HCT116 (cell line): ENCODE measurements at regions not wholly inside any gene's neighbourhood (a gene's known extent, or its start where the extent isn't known, plus 50 kb on each side); places are given as distances from the start of the nearest gene placed in this dataset.

Experiments used
- ATF3 ChIP-seq: IDR thresholded peaks from 2 replicates; pipeline ENCODE4 v1.6.1; 2012
- CEBPB ChIP-seq: IDR thresholded peaks from 2 replicates; pipeline ENCODE4 v1.6.1; 2012; ENCODE audit warnings: low read depth
- CTCF ChIP-seq, 3 experiments: fragments of 200-600 bp in 1 of 3; sonication (generic) in 1 of 3; IDR thresholded peaks in 2 of 3; conservative IDR thresholded peaks in 1 of 3; 2 replicates each; pipeline ENCODE4 v1.5.1; 2012 to 2017; ENCODE audit warnings: low read depth in 2 of 3, low read length in 2 of 3, antibody characterized with exemption in 1 of 3, borderline replicate concordance in 1 of 3, control low read depth in 1 of 3, mild to moderate bottlenecking in 1 of 3, mixed read lengths in 1 of 3, mixed run types in 1 of 3, moderate library complexity in 1 of 3; ENCODE audit not compliant: insufficient read depth in 1 of 3
- POLR2A ChIP-seq: IDR thresholded peaks from 2 replicates; pipeline ENCODE4 v1.7.0; 2011; ENCODE audit warnings: borderline replicate concordance; ENCODE audit not compliant: insufficient read depth, insufficient read length; ENCODE audit errors: extremely low read depth
- POLR2AphosphoS5 ChIP-seq: IDR thresholded peaks from 2 replicates; pipeline ENCODE4 v1.6.1; 2011; ENCODE audit warnings: mild to moderate bottlenecking, low read depth, low read length, moderate library complexity
- REST ChIP-seq: IDR thresholded peaks from 2 replicates; pipeline ENCODE4 v1.6.1; 2012; ENCODE audit warnings: low read depth
- SP1 ChIP-seq: IDR thresholded peaks from 2 replicates; pipeline ENCODE4 v1.6.1; 2012; ENCODE audit warnings: low read depth
- YY1 ChIP-seq: IDR thresholded peaks from 2 replicates; pipeline ENCODE4 v1.6.1; 2011; ENCODE audit warnings: low read length, low read depth, moderate library complexity, mild to moderate bottlenecking; ENCODE audit not compliant: insufficient replicate concordance; ENCODE audit errors: extremely low read depth
- ZNF274 ChIP-seq: fragments of 200-500 bp; sonication (Bioruptor generic); IDR thresholded peaks from 2 replicates; pipeline ENCODE4 v1.6.1; 2014; ENCODE audit warnings: mild to moderate bottlenecking, low read depth, low read length, inconsistent platforms

GRCh38 chr1:58905628-58906221 lies 121.9 kb upstream of the JUN start:
- TF ChIP-seq CTCF (IDR thresholded peaks at IDR 0.05 in 2 of 3, conservative IDR thresholded peaks at IDR 0.05 in 1 of 3; ENCODE audit: borderline replicate concordance in 1 of 3, insufficient read depth in 1 of 3, low read depth in 2 of 3, low read length in 2 of 3) = no peak
- TF ChIP-seq ATF3 = no peak
- TF ChIP-seq SP1 = no peak
- TF ChIP-seq POLR2A = no peak
- no peak for TF ChIP-seq REST
- TF ChIP-seq POLR2AphosphoS5 = no peak
- no peak for TF ChIP-seq ZNF274
- no peak for TF ChIP-seq CEBPB
- no peak for TF ChIP-seq YY1
